ENCODE measurements at regions not wholly inside any gene's neighbourhood (a gene's known extent, or its start where the extent isn't known, plus 50 kb on each side); places are given as distances from the start of the nearest gene placed in this dataset.
A peak's percentile ranks its signal among the peaks of the same experiment; 100 is the strongest.

DNA sequence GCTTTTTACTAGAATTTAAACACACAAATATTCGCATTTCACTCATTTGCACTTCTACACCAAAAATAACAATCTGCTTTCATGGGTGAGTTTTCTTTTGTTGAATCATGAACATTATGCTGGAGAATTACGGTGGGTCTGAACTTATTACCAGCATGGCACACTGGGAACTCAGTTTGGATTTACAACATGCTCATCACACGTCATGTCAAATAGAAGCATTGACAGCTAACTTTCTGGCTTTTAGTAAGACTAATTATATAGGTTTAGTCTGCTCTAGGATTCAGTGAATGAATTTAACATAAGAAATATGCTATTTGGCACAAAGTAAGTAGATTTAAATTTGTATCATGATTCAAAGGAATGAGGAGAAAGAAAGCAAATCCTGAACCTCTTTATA is 290.4 kb downstream of the TMEM167A start (continued):
- TF ChIP-seq, protein P1, sequence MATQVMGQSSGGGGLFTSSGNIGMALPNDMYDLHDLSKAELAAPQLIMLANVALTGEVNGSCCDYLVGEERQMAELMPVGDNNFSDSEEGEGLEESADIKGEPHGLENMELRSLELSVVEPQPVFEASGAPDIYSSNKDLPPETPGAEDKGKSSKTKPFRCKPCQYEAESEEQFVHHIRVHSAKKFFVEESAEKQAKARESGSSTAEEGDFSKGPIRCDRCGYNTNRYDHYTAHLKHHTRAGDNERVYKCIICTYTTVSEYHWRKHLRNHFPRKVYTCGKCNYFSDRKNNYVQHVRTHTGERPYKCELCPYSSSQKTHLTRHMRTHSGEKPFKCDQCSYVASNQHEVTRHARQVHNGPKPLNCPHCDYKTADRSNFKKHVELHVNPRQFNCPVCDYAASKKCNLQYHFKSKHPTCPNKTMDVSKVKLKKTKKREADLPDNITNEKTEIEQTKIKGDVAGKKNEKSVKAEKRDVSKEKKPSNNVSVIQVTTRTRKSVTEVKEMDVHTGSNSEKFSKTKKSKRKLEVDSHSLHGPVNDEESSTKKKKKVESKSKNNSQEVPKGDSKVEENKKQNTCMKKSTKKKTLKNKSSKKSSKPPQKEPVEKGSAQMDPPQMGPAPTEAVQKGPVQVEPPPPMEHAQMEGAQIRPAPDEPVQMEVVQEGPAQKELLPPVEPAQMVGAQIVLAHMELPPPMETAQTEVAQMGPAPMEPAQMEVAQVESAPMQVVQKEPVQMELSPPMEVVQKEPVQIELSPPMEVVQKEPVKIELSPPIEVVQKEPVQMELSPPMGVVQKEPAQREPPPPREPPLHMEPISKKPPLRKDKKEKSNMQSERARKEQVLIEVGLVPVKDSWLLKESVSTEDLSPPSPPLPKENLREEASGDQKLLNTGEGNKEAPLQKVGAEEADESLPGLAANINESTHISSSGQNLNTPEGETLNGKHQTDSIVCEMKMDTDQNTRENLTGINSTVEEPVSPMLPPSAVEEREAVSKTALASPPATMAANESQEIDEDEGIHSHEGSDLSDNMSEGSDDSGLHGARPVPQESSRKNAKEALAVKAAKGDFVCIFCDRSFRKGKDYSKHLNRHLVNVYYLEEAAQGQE (IDR thresholded peaks at IDR 0.05) = no peak
- TF ChIP-seq RAD21 (IDR thresholded peaks at IDR 0.05) (no peak), GABPA (IDR thresholded peaks at IDR 0.05 in 1 of 2, conservative IDR thresholded peaks at IDR 0.05 in 1 of 2) (no peak), FOXA2 (IDR thresholded peaks at IDR 0.05) (no peak), JUND (IDR thresholded peaks at IDR 0.05) (no peak)
- TF ChIP-seq, protein P2, sequence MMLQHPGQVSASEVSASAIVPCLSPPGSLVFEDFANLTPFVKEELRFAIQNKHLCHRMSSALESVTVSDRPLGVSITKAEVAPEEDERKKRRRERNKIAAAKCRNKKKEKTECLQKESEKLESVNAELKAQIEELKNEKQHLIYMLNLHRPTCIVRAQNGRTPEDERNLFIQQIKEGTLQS (IDR thresholded peaks at IDR 0.05) = no peak
- TF ChIP-seq, protein P3, sequence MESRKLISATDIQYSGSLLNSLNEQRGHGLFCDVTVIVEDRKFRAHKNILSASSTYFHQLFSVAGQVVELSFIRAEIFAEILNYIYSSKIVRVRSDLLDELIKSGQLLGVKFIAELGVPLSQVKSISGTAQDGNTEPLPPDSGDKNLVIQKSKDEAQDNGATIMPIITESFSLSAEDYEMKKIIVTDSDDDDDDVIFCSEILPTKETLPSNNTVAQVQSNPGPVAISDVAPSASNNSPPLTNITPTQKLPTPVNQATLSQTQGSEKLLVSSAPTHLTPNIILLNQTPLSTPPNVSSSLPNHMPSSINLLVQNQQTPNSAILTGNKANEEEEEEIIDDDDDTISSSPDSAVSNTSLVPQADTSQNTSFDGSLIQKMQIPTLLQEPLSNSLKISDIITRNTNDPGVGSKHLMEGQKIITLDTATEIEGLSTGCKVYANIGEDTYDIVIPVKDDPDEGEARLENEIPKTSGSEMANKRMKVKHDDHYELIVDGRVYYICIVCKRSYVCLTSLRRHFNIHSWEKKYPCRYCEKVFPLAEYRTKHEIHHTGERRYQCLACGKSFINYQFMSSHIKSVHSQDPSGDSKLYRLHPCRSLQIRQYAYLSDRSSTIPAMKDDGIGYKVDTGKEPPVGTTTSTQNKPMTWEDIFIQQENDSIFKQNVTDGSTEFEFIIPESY (IDR thresholded peaks at IDR 0.05) = no peak

DNA sequence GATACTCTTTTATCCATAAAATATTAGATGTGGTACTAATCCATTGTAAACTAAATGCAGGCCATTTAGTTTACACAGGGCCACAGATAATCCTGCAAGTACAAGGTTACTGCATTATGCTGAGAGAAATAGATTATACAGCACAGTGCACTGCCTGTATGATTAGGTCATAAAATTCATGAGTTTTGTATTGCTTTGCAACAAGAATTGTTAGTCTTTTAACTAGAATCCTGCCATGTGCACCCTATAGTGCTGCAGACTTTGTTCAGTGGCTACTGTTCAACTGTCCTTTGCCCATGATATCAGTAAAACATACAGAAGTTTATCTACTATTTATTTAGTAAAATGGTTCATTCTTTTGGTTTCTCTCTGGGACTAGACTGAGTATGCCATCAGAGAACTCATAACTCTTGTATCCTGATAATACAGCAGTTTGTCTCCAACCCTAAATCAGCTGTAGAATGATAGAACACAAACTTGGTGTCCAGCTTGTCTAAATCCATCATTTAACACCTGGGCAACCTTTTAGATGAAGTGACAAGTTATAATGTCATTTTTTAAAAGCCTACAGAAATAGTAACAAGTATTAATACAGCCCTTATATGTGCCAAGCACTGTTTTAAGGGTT is 291.2 kb downstream of the TMEM167A start:
- TF ChIP-seq HNF4A (conservative IDR thresholded peaks at IDR 0.05) = peak; percentile 84 to 88
- no peak for TF ChIP-seq EGR1 (IDR thresholded peaks at IDR 0.05; ENCODE audit: low read depth in 2 of 2)
- TF ChIP-seq RXRA (IDR thresholded peaks at IDR 0.05) = peak in 1 of 2 donors; percentile 40
- TF ChIP-seq, protein P3 (IDR thresholded peaks at IDR 0.05) = no peak
- TF ChIP-seq YY1 (IDR thresholded peaks at IDR 0.05) = peak; percentile 16
- no peak for TF ChIP-seq FOXA1 (IDR thresholded peaks at IDR 0.05)
- TF ChIP-seq SP1 (IDR thresholded peaks at IDR 0.05) = peak; percentile 40
- TF ChIP-seq, protein P2 (IDR thresholded peaks at IDR 0.05) = no peak
- TF ChIP-seq, protein P1 (IDR thresholded peaks at IDR 0.05) = no peak
- TF ChIP-seq NR2F2 (IDR thresholded peaks at IDR 0.05) = no peak
- no peak for TF ChIP-seq GABPA (IDR thresholded peaks at IDR 0.05 in 1 of 2, conservative IDR thresholded peaks at IDR 0.05 in 1 of 2)
- TF ChIP-seq TAF1 (conservative IDR thresholded peaks at IDR 0.05) = no peak
- TF ChIP-seq FOXA2 (IDR thresholded peaks at IDR 0.05) = peak; percentile 46
- peak in 1 of 2 donors; percentile 26 for TF ChIP-seq RAD21 (IDR thresholded peaks at IDR 0.05)
- TF ChIP-seq, protein P4, sequence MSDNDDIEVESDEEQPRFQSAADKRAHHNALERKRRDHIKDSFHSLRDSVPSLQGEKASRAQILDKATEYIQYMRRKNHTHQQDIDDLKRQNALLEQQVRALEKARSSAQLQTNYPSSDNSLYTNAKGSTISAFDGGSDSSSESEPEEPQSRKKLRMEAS (IDR thresholded peaks at IDR 0.05) = peak; percentile 55
- TF ChIP-seq JUND (IDR thresholded peaks at IDR 0.05) = no peak
- TF ChIP-seq HNF4G (IDR thresholded peaks at IDR 0.05) = peak; percentile 38
- TF ChIP-seq, protein P5, sequence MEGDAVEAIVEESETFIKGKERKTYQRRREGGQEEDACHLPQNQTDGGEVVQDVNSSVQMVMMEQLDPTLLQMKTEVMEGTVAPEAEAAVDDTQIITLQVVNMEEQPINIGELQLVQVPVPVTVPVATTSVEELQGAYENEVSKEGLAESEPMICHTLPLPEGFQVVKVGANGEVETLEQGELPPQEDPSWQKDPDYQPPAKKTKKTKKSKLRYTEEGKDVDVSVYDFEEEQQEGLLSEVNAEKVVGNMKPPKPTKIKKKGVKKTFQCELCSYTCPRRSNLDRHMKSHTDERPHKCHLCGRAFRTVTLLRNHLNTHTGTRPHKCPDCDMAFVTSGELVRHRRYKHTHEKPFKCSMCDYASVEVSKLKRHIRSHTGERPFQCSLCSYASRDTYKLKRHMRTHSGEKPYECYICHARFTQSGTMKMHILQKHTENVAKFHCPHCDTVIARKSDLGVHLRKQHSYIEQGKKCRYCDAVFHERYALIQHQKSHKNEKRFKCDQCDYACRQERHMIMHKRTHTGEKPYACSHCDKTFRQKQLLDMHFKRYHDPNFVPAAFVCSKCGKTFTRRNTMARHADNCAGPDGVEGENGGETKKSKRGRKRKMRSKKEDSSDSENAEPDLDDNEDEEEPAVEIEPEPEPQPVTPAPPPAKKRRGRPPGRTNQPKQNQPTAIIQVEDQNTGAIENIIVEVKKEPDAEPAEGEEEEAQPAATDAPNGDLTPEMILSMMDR (IDR thresholded peaks at IDR 0.05; ENCODE audit: low read depth, low read length, missing input control) = no peak
- Histone ChIP-seq H3K9ac (ENCODE audit: low read depth in 1 of 2, low read length in 2 of 2) (no peak overlapping the region), H3K27ac (ENCODE audit: low read depth in 1 of 2, low read length in 2 of 2) (no peak overlapping the region), H3K9me3 (ENCODE audit: control insufficient read depth in 4 of 4, low read length in 3 of 4) (no peaks in the 10 kb centered on the region), H3K27me3 (ENCODE audit: control insufficient read depth in 4 of 4, insufficient read depth in 4 of 4, low read length in 3 of 4) (no peaks in the 10 kb centered on the region), H3K4me1 (ENCODE audit: control insufficient read depth in 4 of 4, insufficient read depth in 4 of 4, low read length in 3 of 4) (peaks cover 3 to 20% (median 10%) of the 10 kb centered on the region in 4 donors), H3K36me3 (ENCODE audit: control insufficient read depth in 4 of 4, insufficient read depth in 3 of 4, low read depth in 1 of 4, low read length in 3 of 4) (no peaks in the 10 kb centered on the region), H3K4me3 (ENCODE audit: low read depth in 1 of 3, low read length in 3 of 3) (no peak overlapping the region)
- DNase-seq (ENCODE audit: low spot score) = no peak
